ENCODE measurements at regions not wholly inside any gene's neighbourhood (a gene's known extent, or its start where the extent isn't known, plus 50 kb on each side); places are given as distances from the start of the nearest gene placed in this dataset.

- Histone ChIP-seq H3K4me3 (ENCODE audit: low read depth, low read length) (no peak overlapping the region), H3K4me1 (ENCODE audit: control insufficient read depth, insufficient read depth, low read length) (no peaks in the 10 kb centered on the region), H3K9me3 (ENCODE audit: control insufficient read depth, insufficient read depth, low read depth, low read length) (no peaks in the 10 kb centered on the region), H3K36me3 (ENCODE audit: control insufficient read depth in 2 of 2, insufficient read depth in 1 of 2, low read length in 2 of 2) (no peaks in the 10 kb centered on the region), H3K27ac (ENCODE audit: extremely low read depth, low read depth, low read length) (no peak overlapping the region)
- TF ChIP-seq ZNF121 (tag by site-specific recombination; IDR thresholded peaks at IDR 0.05) (no peak), ZNF10 (tag by site-specific recombination; IDR thresholded peaks at IDR 0.05) (no peak), ZNF23 (tag by site-specific recombination; IDR thresholded peaks at IDR 0.05; ENCODE audit: borderline replicate concordance) (no peak), ZNF114 (tag by site-specific recombination; IDR thresholded peaks at IDR 0.05) (no peak), ZNF280D (tag by site-specific recombination; IDR thresholded peaks at IDR 0.05) (no peak), EGR2 (tag by site-specific recombination; IDR thresholded peaks at IDR 0.05; ENCODE audit: low read depth) (no peak), ZFP3 (tag by site-specific recombination; IDR thresholded peaks at IDR 0.05; ENCODE audit: low read depth) (no peak), WT1 (tag by site-specific recombination; IDR thresholded peaks at IDR 0.05) (no peak), ZNF654 (tag by site-specific recombination; IDR thresholded peaks at IDR 0.05; ENCODE audit: low read depth) (no peak), ZNF48 (tag by site-specific recombination; IDR thresholded peaks at IDR 0.05) (no peak), ZNF837 (tag by site-specific recombination; IDR thresholded peaks at IDR 0.05) (no peak), SCRT2 (tag by site-specific recombination; IDR thresholded peaks at IDR 0.05) (no peak), KLF7 (tag by site-specific recombination; IDR thresholded peaks at IDR 0.05; ENCODE audit: borderline replicate concordance) (no peak), SP2 (tag by site-specific recombination; IDR thresholded peaks at IDR 0.05) (no peak), ZNF664 (tag by site-specific recombination; IDR thresholded peaks at IDR 0.05) (no peak)
- POLR2A ChIA-PET: no interaction called here
- CTCF ChIA-PET: no interaction called here
These were observed 194.3 kb downstream of the ANKRD30B start for GRCh38 chr18:14942275-14942674.

GRCh38 chr18:14943486-14943885 is 195.5 kb downstream of the ANKRD30B start:
- no peak overlapping the region for H3K4me3 ChIP-seq (ENCODE audit: low read depth, low read length)
- no peak overlapping the region for H3K27ac ChIP-seq (ENCODE audit: extremely low read depth, low read depth, low read length)
- no peaks in the 10 kb centered on the region for H3K4me1 ChIP-seq (ENCODE audit: control insufficient read depth, insufficient read depth, low read length)
- POLR2A ChIA-PET: no interaction called here
- no peaks in the 10 kb centered on the region for H3K9me3 ChIP-seq (ENCODE audit: control insufficient read depth, insufficient read depth, low read depth, low read length)
- CTCF ChIA-PET: no interaction called here
- no peaks in the 10 kb centered on the region for H3K36me3 ChIP-seq (ENCODE audit: control insufficient read depth in 2 of 2, insufficient read depth in 1 of 2, low read length in 2 of 2)
- TF ChIP-seq ZNF133 (tag by site-specific recombination; IDR thresholded peaks at IDR 0.05) (no peak), ZBTB48 (tag by site-specific recombination; IDR thresholded peaks at IDR 0.05) (no peak), ZNF76 (tag by site-specific recombination; IDR thresholded peaks at IDR 0.05; ENCODE audit: borderline replicate concordance, low read depth) (no peak), SETDB1 (IDR thresholded peaks at IDR 0.05; ENCODE audit: insufficient read length, low read length) (no peak), WT1 (tag by site-specific recombination; IDR thresholded peaks at IDR 0.05) (no peak), ZNF148 (tag by site-specific recombination; IDR thresholded peaks at IDR 0.05; ENCODE audit: borderline replicate concordance) (no peak), ZNF274 (IDR thresholded peaks at IDR 0.05; ENCODE audit: low read length) (no peak), ZNF274 (tag by site-specific recombination; IDR thresholded peaks at IDR 0.05; ENCODE audit: borderline replicate concordance) (no peak), ZNF473 (tag by site-specific recombination; IDR thresholded peaks at IDR 0.05) (no peak), ZNF580 (tag by site-specific recombination; IDR thresholded peaks at IDR 0.05) (no peak), GLIS2 (tag by site-specific recombination; IDR thresholded peaks at IDR 0.05) (no peak), ZNF155 (tag by site-specific recombination; IDR thresholded peaks at IDR 0.05) (no peak), ZSCAN30 (tag by site-specific recombination; IDR thresholded peaks at IDR 0.05) (no peak), ZNF585B (tag by site-specific recombination; IDR thresholded peaks at IDR 0.05) (no peak)
